ENCODE measurements at regions not wholly inside any gene's neighbourhood (a gene's known extent, or its start where the extent isn't known, plus 50 kb on each side); places are given as distances from the start of the nearest gene placed in this dataset.
"Not testable (repeated sequence)": the region's sequence is repeated elsewhere in the genome, so short reads cannot be mapped to it uniquely, and the experiment has no call there.

- no peak for DNase-seq (ENCODE audit: low spot score)
Measured at GRCh38 chrX:63581906-63582305, 203.1 kb downstream of the ARHGEF9 start.

- no peak for DNase-seq (ENCODE audit: low spot score)
Measured at GRCh38 chrX:63581398-63581797, 203.6 kb downstream of the ARHGEF9 start.

- no peak for DNase-seq (ENCODE audit: low spot score)
Measured at GRCh38 chrX:63576533-63576932, 208.5 kb downstream of the ARHGEF9 start.

GRCh38 chrX:63575700-63576099, 209.3 kb downstream of the ARHGEF9 start:
- not testable (repeated sequence) for DNase-seq (ENCODE audit: low spot score)

GRCh38 chrX:63566856-63567255, 215.7 kb upstream of the SPIN4 start:
- no peak for DNase-seq (ENCODE audit: low spot score)

GRCh38 chrX:63561425-63561824, 210.3 kb upstream of the SPIN4 start:
- DNase-seq (ENCODE audit: low spot score) = no peak

- peak; percentile 67 for DNase-seq (ENCODE audit: low spot score)
Measured at GRCh38 chrX:63560601-63561218, 209.6 kb upstream of the SPIN4 start.

- no peak for DNase-seq (ENCODE audit: low spot score)
Measured at GRCh38 chrX:63551856-63552255, 200.7 kb upstream of the SPIN4 start.

- no peak for DNase-seq (ENCODE audit: low spot score)
Measured at GRCh38 chrX:63530654-63531053, 179.5 kb upstream of the SPIN4 start.

- no peak for DNase-seq (ENCODE audit: low spot score)
Measured at GRCh38 chrX:63529961-63530360, 178.8 kb upstream of the SPIN4 start.

- DNase-seq (ENCODE audit: low spot score) = no peak
Measured at GRCh38 chrX:63526863-63527262, 175.7 kb upstream of the SPIN4 start.

GRCh38 chrX:63525491-63525890, 174.4 kb upstream of the SPIN4 start:
- no peak for DNase-seq (ENCODE audit: low spot score)

GRCh38 chrX:63519368-63519767, 168.2 kb upstream of the SPIN4 start:
- not testable (repeated sequence) for DNase-seq (ENCODE audit: low spot score)

GRCh38 chrX:63514569-63515080, 163.5 kb upstream of the SPIN4 start:
- DNase-seq (ENCODE audit: low spot score) = no peak

- DNase-seq (ENCODE audit: low spot score) = peak; percentile 65
Measured at GRCh38 chrX:63513825-63514568, 162.9 kb upstream of the SPIN4 start.

GRCh38 chrX:63511361-63511760, 160.2 kb upstream of the SPIN4 start:
- no peak for DNase-seq (ENCODE audit: low spot score)

GRCh38 chrX:63508668-63509067, 157.5 kb upstream of the SPIN4 start:
- no peak for DNase-seq (ENCODE audit: low spot score)

- peak; percentile 13 for DNase-seq (ENCODE audit: low spot score)
Measured at GRCh38 chrX:63506320-63506719, 155.2 kb upstream of the SPIN4 start.

GRCh38 chrX:63503541-63503940, 152.4 kb upstream of the SPIN4 start:
- peak; percentile 39 for DNase-seq (ENCODE audit: low spot score)

- no peak for DNase-seq (ENCODE audit: low spot score)
Measured at GRCh38 chrX:63488546-63489373, 137.6 kb upstream of the SPIN4 start.

GRCh38 chrX:63475200-63475599, 124.1 kb upstream of the SPIN4 start:
- no peak for DNase-seq (ENCODE audit: low spot score)

GRCh38 chrX:63471004-63471403, 119.9 kb upstream of the SPIN4 start:
- DNase-seq (ENCODE audit: low spot score) = no peak

- DNase-seq (ENCODE audit: low spot score) = no peak
Measured at GRCh38 chrX:63470506-63470905, 119.4 kb upstream of the SPIN4 start.

Measured in AG08395 (cell line).